ENCODE measurements at regions not wholly inside any gene's neighbourhood (a gene's known extent, or its start where the extent isn't known, plus 50 kb on each side); places are given as distances from the start of the nearest gene placed in this dataset.

GRCh38 chr5:120365656-120366446 is 98.2 kb upstream of the PRR16 start:
- Mint-ChIP-seq H3K27me3 (no peaks in the 10 kb centered on the region), H3K27ac (no peak overlapping the region), H3K4me1 (no peaks in the 10 kb centered on the region), H3K4me3 (no peak overlapping the region), H3K36me3 (ENCODE audit: low read depth) (no peaks in the 10 kb centered on the region)
- DNase-seq (no peak), ATAC-seq (no peak)
- no peaks in the 10 kb centered on the region for H3K9me3 ChIP-seq (ENCODE audit: control insufficient read depth, low read length, poor library complexity, severe bottlenecking)

GRCh38 chr5:120367896-120368634 is 96.0 kb upstream of the PRR16 start:
- Mint-ChIP-seq H3K27ac (no peak overlapping the region), H3K4me3 (no peak overlapping the region), H3K4me1 (no peaks in the 10 kb centered on the region), H3K36me3 (ENCODE audit: low read depth) (no peaks in the 10 kb centered on the region), H3K27me3 (no peaks in the 10 kb centered on the region)
- no peak for ATAC-seq
- DNase-seq = no peak
- H3K9me3 ChIP-seq (ENCODE audit: control insufficient read depth, low read length, poor library complexity, severe bottlenecking) = no peaks in the 10 kb centered on the region

GRCh38 chr5:120368923-120369715 is 95.0 kb upstream of the PRR16 start:
- H3K27ac Mint-ChIP-seq = no peak overlapping the region
- ATAC-seq = no peak
- DNase-seq = no peak
- no peaks in the 10 kb centered on the region for H3K9me3 ChIP-seq (ENCODE audit: control insufficient read depth, low read length, poor library complexity, severe bottlenecking)
- H3K36me3 Mint-ChIP-seq (ENCODE audit: low read depth) = no peaks in the 10 kb centered on the region
- no peaks in the 10 kb centered on the region for H3K4me1 Mint-ChIP-seq
- H3K4me3 Mint-ChIP-seq = no peak overlapping the region
- no peaks in the 10 kb centered on the region for H3K27me3 Mint-ChIP-seq

GRCh38 chr5:120372899-120373298 is 91.2 kb upstream of the PRR16 start:
- no peak overlapping the region for H3K4me3 Mint-ChIP-seq
- H3K4me1 Mint-ChIP-seq = no peaks in the 10 kb centered on the region
- no peaks in the 10 kb centered on the region for H3K9me3 ChIP-seq (ENCODE audit: control insufficient read depth, low read length, poor library complexity, severe bottlenecking)
- ATAC-seq (no peak), DNase-seq (no peak)
- no peak overlapping the region for H3K27ac Mint-ChIP-seq
- H3K36me3 Mint-ChIP-seq (ENCODE audit: low read depth) = no peaks in the 10 kb centered on the region
- no peaks in the 10 kb centered on the region for H3K27me3 Mint-ChIP-seq

- H3K4me1 Mint-ChIP-seq = no peaks in the 10 kb centered on the region
- DNase-seq (no peak), ATAC-seq (no peak)
- H3K27me3 Mint-ChIP-seq = no peaks in the 10 kb centered on the region
- no peak overlapping the region for H3K4me3 Mint-ChIP-seq
- no peaks in the 10 kb centered on the region for H3K36me3 Mint-ChIP-seq (ENCODE audit: low read depth)
- no peak overlapping the region for H3K27ac Mint-ChIP-seq
- H3K9me3 ChIP-seq (ENCODE audit: control insufficient read depth, low read length, poor library complexity, severe bottlenecking) = no peaks in the 10 kb centered on the region
Measured at GRCh38 chr5:120375248-120375647, 88.9 kb upstream of the PRR16 start.

GRCh38 chr5:120380644-120381043 is 83.5 kb upstream of the PRR16 start:
- no peaks in the 10 kb centered on the region for H3K9me3 ChIP-seq (ENCODE audit: control insufficient read depth, low read length, poor library complexity, severe bottlenecking)
- no peak for ATAC-seq
- no peaks in the 10 kb centered on the region for H3K36me3 Mint-ChIP-seq (ENCODE audit: low read depth)
- no peak overlapping the region for H3K4me3 Mint-ChIP-seq
- no peaks in the 10 kb centered on the region for H3K4me1 Mint-ChIP-seq
- H3K27me3 Mint-ChIP-seq = no peaks in the 10 kb centered on the region
- no peak for DNase-seq
- H3K27ac Mint-ChIP-seq = no peak overlapping the region

- Mint-ChIP-seq H3K4me1 (no peaks in the 10 kb centered on the region), H3K27ac (no peak overlapping the region), H3K36me3 (ENCODE audit: low read depth) (no peaks in the 10 kb centered on the region), H3K27me3 (no peaks in the 10 kb centered on the region), H3K4me3 (no peak overlapping the region)
- no peaks in the 10 kb centered on the region for H3K9me3 ChIP-seq (ENCODE audit: control insufficient read depth, low read length, poor library complexity, severe bottlenecking)
- no peak for DNase-seq
- ATAC-seq = no peak
Measured at GRCh38 chr5:120382833-120383232, 81.3 kb upstream of the PRR16 start.

- no peaks in the 10 kb centered on the region for H3K9me3 ChIP-seq (ENCODE audit: control insufficient read depth, low read length, poor library complexity, severe bottlenecking)
- H3K36me3 Mint-ChIP-seq (ENCODE audit: low read depth) = no peaks in the 10 kb centered on the region
- H3K4me1 Mint-ChIP-seq = no peaks in the 10 kb centered on the region
- DNase-seq = no peak
- ATAC-seq = no peak
- H3K4me3 Mint-ChIP-seq = no peak overlapping the region
- no peak overlapping the region for H3K27ac Mint-ChIP-seq
- no peaks in the 10 kb centered on the region for H3K27me3 Mint-ChIP-seq
Measured at GRCh38 chr5:120386981-120387380, 77.1 kb upstream of the PRR16 start.

GRCh38 chr5:120388016-120388781 is 75.9 kb upstream of the PRR16 start:
- ATAC-seq = no peak
- Mint-ChIP-seq H3K4me3 (no peak overlapping the region), H3K27me3 (no peaks in the 10 kb centered on the region), H3K27ac (no peak overlapping the region), H3K36me3 (ENCODE audit: low read depth) (no peaks in the 10 kb centered on the region), H3K4me1 (no peaks in the 10 kb centered on the region)
- no peak for DNase-seq
- no peaks in the 10 kb centered on the region for H3K9me3 ChIP-seq (ENCODE audit: control insufficient read depth, low read length, poor library complexity, severe bottlenecking)

- ATAC-seq (no peak), DNase-seq (no peak)
- Mint-ChIP-seq H3K27me3 (no peaks in the 10 kb centered on the region), H3K4me1 (no peaks in the 10 kb centered on the region), H3K4me3 (no peak overlapping the region), H3K36me3 (ENCODE audit: low read depth) (no peaks in the 10 kb centered on the region), H3K27ac (no peak overlapping the region)
- no peaks in the 10 kb centered on the region for H3K9me3 ChIP-seq (ENCODE audit: control insufficient read depth, low read length, poor library complexity, severe bottlenecking)
Measured at GRCh38 chr5:120394259-120394658, 69.8 kb upstream of the PRR16 start.

- Mint-ChIP-seq H3K4me1 (no peaks in the 10 kb centered on the region), H3K36me3 (ENCODE audit: low read depth) (no peaks in the 10 kb centered on the region), H3K27me3 (no peaks in the 10 kb centered on the region), H3K4me3 (no peak overlapping the region), H3K27ac (no peak overlapping the region)
- H3K9me3 ChIP-seq (ENCODE audit: control insufficient read depth, low read length, poor library complexity, severe bottlenecking) = no peaks in the 10 kb centered on the region
- ATAC-seq (no peak), DNase-seq (no peak)
Measured at GRCh38 chr5:120396186-120396585, 67.9 kb upstream of the PRR16 start.

- Mint-ChIP-seq H3K36me3 (ENCODE audit: low read depth) (no peaks in the 10 kb centered on the region), H3K4me3 (no peak overlapping the region)
- ATAC-seq = no peak
Measured at GRCh38 chr5:120400356-120400755, 63.7 kb upstream of the PRR16 start.

GRCh38 chr5:120402606-120403005 is 61.5 kb upstream of the PRR16 start:
- Mint-ChIP-seq H3K4me3 (no peak overlapping the region), H3K27ac (no peak overlapping the region), H3K4me1 (no peaks in the 10 kb centered on the region), H3K27me3 (no peaks in the 10 kb centered on the region), H3K36me3 (ENCODE audit: low read depth) (no peaks in the 10 kb centered on the region)
- ATAC-seq (no peak), DNase-seq (no peak)
- no peaks in the 10 kb centered on the region for H3K9me3 ChIP-seq (ENCODE audit: control insufficient read depth, low read length, poor library complexity, severe bottlenecking)

More at GRCh38 chr5:120400356-120400755, 63.7 kb upstream of the PRR16 start:
- H3K9me3 ChIP-seq (ENCODE audit: control insufficient read depth, low read length, poor library complexity, severe bottlenecking) = no peaks in the 10 kb centered on the region
- no peaks in the 10 kb centered on the region for H3K4me1 Mint-ChIP-seq
- no peak overlapping the region for H3K27ac Mint-ChIP-seq
- DNase-seq = no peak
- H3K27me3 Mint-ChIP-seq = no peaks in the 10 kb centered on the region

All from T-helper 17 cell (primary cell).